MM.1S (cell line): ENCODE measurements at regions not wholly inside any gene's neighbourhood (a gene's known extent, or its start where the extent isn't known, plus 50 kb on each side); places are given as distances from the start of the nearest gene placed in this dataset.

Experiments used
- EZH2 ChIP-seq: fragments of 300-600 bp; sonication (generic); optimal IDR thresholded peaks from 2 replicates; pipeline ENCODE3; 2017; ENCODE audit warnings: low read depth, mild to moderate bottlenecking, antibody characterized with exemption, low read length, mixed read lengths
- EZH2phosphoT487 ChIP-seq: fragments of 300-600 bp; sonication (generic); IDR thresholded peaks from 2 replicates; pipeline ENCODE4 v1.6.1; 2018; ENCODE audit warnings: antibody characterized with exemption, low read length
- TF ChIP-seq, protein P1 (sequence below): fragments of 300-600 bp; sonication (generic); IDR thresholded peaks from 2 replicates; pipeline ENCODE4 v1.5.1; 2016; ENCODE audit warnings: antibody characterized with exemption, low read length, mixed read lengths

DNA sequence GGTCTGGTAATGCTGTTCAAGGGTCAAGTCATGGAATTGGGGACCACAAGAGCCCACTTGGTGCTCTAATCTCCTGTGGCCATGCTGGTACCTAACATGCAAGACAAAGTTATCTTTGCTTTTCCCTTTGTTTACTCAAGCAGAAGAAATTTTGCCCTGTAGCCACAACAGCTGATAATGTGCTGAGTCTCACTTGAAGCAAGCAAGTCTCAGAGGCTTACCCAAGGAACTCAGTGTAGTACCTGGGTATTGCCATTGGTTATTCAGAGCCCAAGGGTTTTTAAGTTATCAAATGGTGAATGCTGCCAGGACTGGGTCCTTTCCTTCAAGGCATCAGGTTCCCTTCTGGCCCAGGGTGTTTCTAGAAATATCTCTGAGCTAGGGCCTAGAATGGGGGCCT, 198.9 kb upstream of the RNPC3 start:
- TF ChIP-seq, protein P1, sequence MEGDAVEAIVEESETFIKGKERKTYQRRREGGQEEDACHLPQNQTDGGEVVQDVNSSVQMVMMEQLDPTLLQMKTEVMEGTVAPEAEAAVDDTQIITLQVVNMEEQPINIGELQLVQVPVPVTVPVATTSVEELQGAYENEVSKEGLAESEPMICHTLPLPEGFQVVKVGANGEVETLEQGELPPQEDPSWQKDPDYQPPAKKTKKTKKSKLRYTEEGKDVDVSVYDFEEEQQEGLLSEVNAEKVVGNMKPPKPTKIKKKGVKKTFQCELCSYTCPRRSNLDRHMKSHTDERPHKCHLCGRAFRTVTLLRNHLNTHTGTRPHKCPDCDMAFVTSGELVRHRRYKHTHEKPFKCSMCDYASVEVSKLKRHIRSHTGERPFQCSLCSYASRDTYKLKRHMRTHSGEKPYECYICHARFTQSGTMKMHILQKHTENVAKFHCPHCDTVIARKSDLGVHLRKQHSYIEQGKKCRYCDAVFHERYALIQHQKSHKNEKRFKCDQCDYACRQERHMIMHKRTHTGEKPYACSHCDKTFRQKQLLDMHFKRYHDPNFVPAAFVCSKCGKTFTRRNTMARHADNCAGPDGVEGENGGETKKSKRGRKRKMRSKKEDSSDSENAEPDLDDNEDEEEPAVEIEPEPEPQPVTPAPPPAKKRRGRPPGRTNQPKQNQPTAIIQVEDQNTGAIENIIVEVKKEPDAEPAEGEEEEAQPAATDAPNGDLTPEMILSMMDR: no peak
- TF ChIP-seq EZH2: no peak
- TF ChIP-seq EZH2phosphoT487: no peak
